Stimulated activated CD4-positive, alpha-beta T cell treated with anti-CD3 and anti-CD28 coated beads, TNF-alpha, amount 100 ng/mL, for 48 hours (primary cell): ENCODE measurements at regions not wholly inside any gene's neighbourhood (a gene's known extent, or its start where the extent isn't known, plus 50 kb on each side); places are given as distances from the start of the nearest gene placed in this dataset.
A peak's percentile ranks its signal among the peaks of the same experiment; 100 is the strongest.
"Not testable (repeated sequence)": the region's sequence is repeated elsewhere in the genome, so short reads cannot be mapped to it uniquely, and the experiment has no call there.

ENCODE experiments used
- DNase-seq, 3 donors: peaks; one replicate each; pipeline ENCODE4 v3.0.0-alpha.2; 2020; ENCODE audit warnings: low read depth in 3 of 3

DNA sequence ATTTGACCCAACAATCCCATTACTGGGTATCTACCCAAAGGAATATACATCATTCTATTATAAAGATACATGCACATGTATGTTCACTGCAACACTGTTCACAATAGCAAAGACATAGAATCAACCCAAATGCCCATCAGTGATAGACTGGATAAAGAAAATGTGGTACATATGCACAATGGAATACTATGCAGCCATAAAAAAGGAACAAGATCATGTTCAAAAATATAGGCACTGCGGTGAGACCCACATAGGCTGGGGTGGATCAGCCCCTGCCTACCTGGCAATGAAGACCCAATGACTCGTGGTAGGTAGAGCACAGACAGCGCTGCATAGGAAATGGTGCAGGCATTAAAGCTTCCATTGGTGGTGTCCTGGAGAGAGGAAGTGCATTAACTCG, 88.6 kb upstream of the NFIL3 start:
- DNase-seq, result not testable (repeated sequence)

DNA sequence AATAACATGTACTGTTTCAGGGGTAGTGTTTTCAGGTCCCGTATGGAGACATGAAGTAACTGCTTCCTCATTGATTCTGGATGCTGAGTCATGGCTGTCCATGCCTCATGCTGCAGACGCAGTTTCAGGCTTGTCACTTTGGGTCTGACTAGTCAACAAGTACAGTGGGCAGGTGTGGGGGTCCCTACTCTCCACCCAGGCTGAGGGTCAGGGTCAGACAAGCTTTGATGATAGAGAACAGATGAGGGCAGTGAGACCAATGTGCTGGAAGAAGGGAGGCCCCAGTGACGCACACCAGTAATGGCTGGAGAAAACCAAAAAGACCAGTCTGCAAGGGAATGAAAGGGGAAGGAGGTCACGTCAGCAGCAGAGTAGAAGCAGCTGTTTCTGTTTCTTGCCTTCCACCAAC, 80.0 kb upstream of the NFIL3 start:
- no peak for DNase-seq

GRCh38 chr9:91502913-91503672, 79.5 kb upstream of the NFIL3 start:
- DNase-seq, result no peak

GRCh38 chr9:91502475-91502874, 78.8 kb upstream of the NFIL3 start:
- DNase-seq, result no peak

DNA sequence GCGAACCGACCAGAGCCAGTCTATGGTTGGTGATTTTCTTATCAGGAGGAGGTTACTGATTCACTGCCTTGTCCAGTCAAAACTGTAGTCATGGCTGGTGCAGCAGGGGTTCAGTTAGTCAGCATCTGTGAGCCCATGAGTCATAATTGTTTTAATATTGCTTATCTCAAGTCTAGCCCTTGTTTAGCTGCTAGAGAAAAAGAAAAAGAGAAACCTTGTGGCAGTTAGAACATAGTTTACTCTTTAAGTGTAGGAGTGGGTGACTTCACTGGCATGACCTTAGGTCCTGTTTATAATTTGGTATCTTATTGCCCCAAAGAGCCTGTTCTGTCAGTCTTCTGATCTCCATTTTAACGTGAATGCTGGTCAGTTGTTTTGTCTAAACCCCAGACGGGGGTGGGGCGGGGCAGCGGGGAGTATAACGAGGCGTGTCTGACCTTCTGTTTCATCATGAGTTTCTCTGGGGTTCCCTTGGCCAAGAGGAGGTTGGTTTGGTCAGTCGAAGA, 76.9 kb upstream of the NFIL3 start:
- DNase-seq, result peak in 2 of 3 donors; percentile 10 to 30

- DNase-seq, result no peak
These were observed 72.7 kb upstream of the NFIL3 start for GRCh38 chr9:91496351-91496750.

- no peak for DNase-seq
These were observed 71.8 kb upstream of the NFIL3 start for GRCh38 chr9:91495450-91495849.

DNA sequence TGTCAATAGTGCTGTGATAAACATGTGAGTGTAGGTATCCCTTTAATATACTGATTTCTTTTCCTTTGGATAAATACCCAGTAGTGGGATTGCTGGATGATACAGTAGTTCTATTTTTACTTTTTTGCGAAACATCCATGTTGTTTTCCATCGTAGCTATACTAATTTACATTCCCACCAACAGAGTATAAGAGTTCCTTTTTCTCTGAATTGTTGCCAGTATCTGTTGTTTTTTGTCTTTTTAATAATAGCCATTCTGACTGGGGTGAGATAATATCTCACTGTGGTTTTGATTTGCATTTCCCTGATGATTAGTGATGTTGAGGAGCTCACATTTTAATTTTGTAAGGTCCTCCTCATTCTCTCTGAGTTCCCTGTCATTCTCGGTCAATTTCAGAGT, 71.1 kb upstream of the NFIL3 start:
- no peak for DNase-seq

- no peak for DNase-seq
These were observed 68.6 kb upstream of the NFIL3 start for GRCh38 chr9:91492237-91492636.

DNA sequence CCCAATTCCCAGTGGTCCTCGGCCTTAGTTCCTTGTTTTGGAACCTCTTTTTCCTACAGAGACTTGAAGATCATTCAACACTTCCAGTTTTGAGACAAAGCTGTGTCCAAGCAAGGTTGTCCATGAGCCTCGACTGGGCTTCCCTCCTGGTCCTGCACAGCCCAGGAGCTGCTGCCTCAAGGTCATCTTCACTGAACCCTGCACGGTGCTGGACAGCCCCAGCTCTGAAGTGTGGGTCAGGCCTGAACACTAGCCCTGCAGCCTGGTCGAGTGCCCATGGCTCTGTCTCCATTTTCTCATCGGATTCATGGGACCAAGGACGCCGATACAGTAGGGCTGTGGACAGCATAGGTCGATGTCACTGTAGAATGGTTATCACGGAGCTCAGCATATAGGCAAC, 68.0 kb upstream of the NFIL3 start:
- no peak for DNase-seq

- DNase-seq, result no peak
These were observed 65.8 kb upstream of the NFIL3 start for GRCh38 chr9:91489361-91489899.

DNA sequence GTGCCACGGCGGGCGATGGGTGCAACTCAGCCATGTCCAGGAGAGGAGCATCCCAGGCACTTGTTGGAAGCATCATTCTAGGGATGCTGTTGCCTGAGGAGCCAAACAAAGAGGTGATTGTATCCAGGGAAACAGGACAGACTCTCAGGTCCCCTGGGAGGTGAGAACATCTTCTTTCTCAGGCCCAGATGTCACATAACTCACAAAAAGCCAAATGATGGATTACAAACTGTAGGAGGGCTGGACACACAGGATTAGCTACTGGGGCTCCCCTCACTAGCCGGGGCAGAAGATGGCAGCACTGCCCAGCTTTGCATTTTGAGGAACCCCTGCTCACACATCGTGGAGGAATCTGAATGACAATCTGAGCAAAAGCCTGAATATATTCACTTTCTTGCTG, 64.7 kb upstream of the NFIL3 start:
- DNase-seq, result no peak

- no peak for DNase-seq
These were observed 63.3 kb upstream of the NFIL3 start for GRCh38 chr9:91486699-91487497.

DNA sequence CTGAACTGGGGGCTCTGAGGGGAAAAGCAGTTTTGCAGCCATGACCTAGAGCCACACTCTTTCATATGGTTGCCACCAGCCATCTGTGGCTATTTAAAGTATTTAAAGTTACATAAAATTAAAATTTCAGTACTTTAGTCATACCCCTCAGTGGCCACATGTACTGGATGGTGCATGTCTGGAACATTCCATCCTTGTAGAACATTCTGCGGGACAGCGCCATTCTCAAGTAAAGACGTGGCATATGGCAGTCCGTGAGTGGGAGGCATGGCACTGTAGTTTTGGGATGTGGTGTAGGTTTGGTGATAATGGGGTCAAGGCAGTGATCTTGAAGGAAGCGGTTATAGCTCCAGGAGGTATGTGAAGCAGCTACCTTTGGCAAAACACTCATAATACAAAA, 61.4 kb upstream of the NFIL3 start:
- DNase-seq, result no peak

DNA sequence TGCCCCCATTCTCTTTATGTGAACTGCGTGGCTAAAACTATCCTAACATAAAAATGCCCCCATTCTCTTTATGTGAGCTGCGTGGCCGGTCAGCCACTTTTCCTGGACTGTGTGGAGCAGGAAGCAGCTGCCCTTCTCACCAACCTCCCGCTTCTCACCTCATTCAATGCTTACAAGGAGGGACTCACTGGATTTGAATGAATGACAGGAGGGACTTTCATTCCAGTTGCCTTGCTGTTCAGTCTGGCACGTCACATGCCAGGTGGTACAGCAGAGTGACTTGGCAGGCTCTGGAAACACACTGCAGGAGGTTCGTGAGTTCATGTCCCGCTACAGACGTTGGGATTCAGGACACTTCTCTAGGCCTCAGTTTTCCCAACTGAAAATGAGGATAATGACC, 60.2 kb upstream of the NFIL3 start:
- DNase-seq, result no peak

DNA sequence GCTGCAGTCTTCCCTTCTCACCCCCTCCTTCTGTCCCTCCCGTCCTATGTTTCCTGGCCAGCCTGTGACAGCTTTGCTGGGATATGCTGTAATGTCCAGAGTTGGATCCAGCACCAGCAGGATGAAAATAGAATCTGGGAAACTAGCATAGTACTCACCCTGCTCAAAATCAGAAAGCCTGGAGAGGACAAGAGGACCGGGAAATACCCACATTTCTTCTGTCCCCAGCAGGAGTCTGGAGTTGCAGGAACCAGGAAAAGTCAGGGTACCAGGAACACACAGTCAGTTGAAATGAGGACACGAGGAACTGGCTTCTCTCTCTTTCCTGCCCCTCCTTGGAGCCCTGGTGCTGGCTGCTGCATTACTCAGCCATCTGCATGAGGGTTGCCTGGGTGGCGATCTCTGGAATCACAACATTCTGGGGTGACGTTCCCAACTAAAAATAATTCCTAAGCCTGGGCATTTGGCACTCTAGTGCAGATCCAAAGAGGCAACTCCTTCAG, 59.6 kb upstream of the NFIL3 start:
- DNase-seq, result no peak

DNA sequence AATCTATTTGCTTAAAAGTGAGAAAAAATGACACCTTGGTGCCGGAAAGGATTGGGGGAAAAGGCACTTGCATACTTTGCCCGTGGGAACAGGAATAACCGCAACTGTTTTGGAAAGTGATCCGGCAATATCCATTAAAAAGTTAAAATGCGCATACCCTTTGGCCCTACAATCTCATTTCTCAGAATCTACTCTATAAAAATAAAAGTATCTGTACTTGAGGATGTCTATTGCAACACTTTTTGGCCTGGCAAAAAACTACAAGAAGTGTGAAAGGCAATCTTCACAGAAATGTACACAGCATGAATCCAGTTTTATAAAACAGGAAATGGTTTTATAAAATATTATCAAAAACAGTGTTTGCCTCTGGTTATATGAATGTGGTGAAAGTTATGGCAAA, 58.3 kb upstream of the NFIL3 start:
- DNase-seq, result no peak

DNA sequence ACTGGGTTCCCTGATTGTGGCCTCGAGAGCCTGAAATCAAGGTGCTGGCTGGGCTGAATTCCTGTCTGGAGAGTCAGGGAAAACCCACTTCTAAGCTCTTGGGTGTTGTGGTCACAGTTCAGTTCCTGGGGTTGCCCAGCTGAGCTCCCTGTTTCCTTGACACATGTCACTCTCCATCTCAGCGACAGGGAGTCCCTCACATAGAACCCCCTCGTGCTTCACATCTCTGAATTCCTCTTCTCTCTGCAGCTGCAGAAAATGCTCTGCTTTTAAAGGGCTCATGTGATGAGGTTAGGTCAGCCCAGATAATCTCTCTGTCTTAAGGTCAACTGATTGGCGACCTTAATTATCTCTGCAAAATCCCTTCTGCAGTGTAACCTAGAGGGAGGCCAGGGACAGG, 53.5 kb upstream of the NFIL3 start:
- no peak for DNase-seq

DNA sequence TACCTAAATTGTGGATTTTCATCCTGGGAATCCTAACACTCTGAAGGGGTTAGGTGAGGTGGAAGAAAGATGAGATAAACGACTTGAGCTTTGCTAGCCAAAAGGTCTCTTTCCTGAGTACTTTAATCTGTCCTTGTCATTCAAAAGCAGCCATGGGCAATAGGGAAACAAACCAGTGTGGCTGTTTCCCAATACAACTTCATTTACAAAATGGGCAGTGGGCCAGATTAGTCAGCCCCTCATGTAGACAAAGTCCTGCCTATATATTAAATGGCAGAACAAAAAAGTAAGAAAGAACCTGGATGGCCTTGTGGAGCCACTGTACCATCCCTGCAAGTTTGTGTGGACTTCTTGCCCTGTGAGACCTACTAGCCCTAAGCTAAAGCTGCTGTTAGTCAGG, 51.0 kb upstream of the NFIL3 start:
- no peak for DNase-seq
